Trophoblast cell (in vitro differentiated cells and primary cell): ENCODE measurements at regions not wholly inside any gene's neighbourhood (a gene's known extent, or its start where the extent isn't known, plus 50 kb on each side); places are given as distances from the start of the nearest gene placed in this dataset.
A peak's percentile ranks its signal among the peaks of the same experiment; 100 is the strongest.

Source experiments
- DNase-seq, 2 donors: peaks; one replicate each; pipeline ENCODE4 v3.0.0-alpha.2; 2016
- H2AFZ ChIP-seq: 2 replicates; pipeline ENCODE4 v1.6.1; 2013; ENCODE audit warnings: low read length, moderate library complexity, mild to moderate bottlenecking; ENCODE audit not compliant: insufficient read depth, poor library complexity
- H2AK5ac ChIP-seq: 2 replicates; pipeline ENCODE4 v1.6.1; 2013; ENCODE audit warnings: mild to moderate bottlenecking, low read length
- H2BK120ac ChIP-seq: 2 replicates; pipeline ENCODE4 v1.6.1; 2013; ENCODE audit warnings: low read length, mild to moderate bottlenecking, moderate library complexity; ENCODE audit not compliant: insufficient read depth, poor library complexity
- H2BK12ac ChIP-seq: 2 replicates; pipeline ENCODE4 v1.6.1; 2013; ENCODE audit warnings: mild to moderate bottlenecking, low read length, moderate library complexity
- H2BK5ac ChIP-seq: 2 replicates; pipeline ENCODE4 v1.6.1; 2013; ENCODE audit warnings: low read length, low read depth, moderate library complexity, mild to moderate bottlenecking; ENCODE audit not compliant: poor library complexity
- H3K14ac ChIP-seq: 2 replicates; pipeline ENCODE4 v1.6.1; 2013; ENCODE audit warnings: mild to moderate bottlenecking, low read length
- H3K18ac ChIP-seq: 2 replicates; pipeline ENCODE4 v1.6.1; 2013; ENCODE audit warnings: mild to moderate bottlenecking, low read length
- H3K23ac ChIP-seq: 2 replicates; pipeline ENCODE4 v1.6.1; 2013; ENCODE audit warnings: low read length
- H3K27ac ChIP-seq: 2 replicates; pipeline ENCODE4 v1.5.1; 2013; ENCODE audit warnings: low read depth, mild to moderate bottlenecking, inconsistent platforms, low read length, moderate library complexity
- H3K27me3 ChIP-seq: 2 replicates; pipeline ENCODE4 v1.6.1; 2013; ENCODE audit warnings: inconsistent platforms, mild to moderate bottlenecking, low read length, moderate library complexity; ENCODE audit not compliant: insufficient read depth
- H3K36me3 ChIP-seq, 2 experiments: 1 replicate in 1 of 2; 2 replicates in 1 of 2; pipeline ENCODE4 v1.6.1; 2013; ENCODE audit warnings: low read length in 2 of 2, mild to moderate bottlenecking in 2 of 2, moderate library complexity in 1 of 2; ENCODE audit not compliant: insufficient read depth in 2 of 2, control insufficient read depth in 1 of 2
- H3K4ac ChIP-seq: 2 replicates; pipeline ENCODE4 v1.6.1; 2013; ENCODE audit warnings: low read depth, mild to moderate bottlenecking, low read length, moderate library complexity
- H3K4me1 ChIP-seq, 2 experiments: 1 replicate in 1 of 2; 2 replicates in 1 of 2; pipeline ENCODE4 v1.6.1; 2013; ENCODE audit warnings: low read length in 2 of 2, mild to moderate bottlenecking in 2 of 2, moderate library complexity in 1 of 2; ENCODE audit not compliant: insufficient read depth in 2 of 2, control insufficient read depth in 1 of 2
- H3K4me2 ChIP-seq: 2 replicates; pipeline ENCODE4 v1.6.1; 2013; ENCODE audit warnings: inconsistent platforms, mild to moderate bottlenecking, low read length, moderate library complexity
- H3K4me3 ChIP-seq: 2 replicates; pipeline ENCODE4 v1.5.1; 2013; ENCODE audit warnings: mild to moderate bottlenecking, low read depth, low read length, inconsistent platforms
- H3K79me1 ChIP-seq: one replicate; pipeline ENCODE4 v1.6.1; 2013; ENCODE audit warnings: low read length
- H3K79me2 ChIP-seq: 2 replicates; pipeline ENCODE4 v1.6.1; 2013; ENCODE audit warnings: low read length, mild to moderate bottlenecking; ENCODE audit not compliant: control insufficient read depth, insufficient read depth, poor library complexity
- H3K9ac ChIP-seq: 2 replicates; pipeline ENCODE4 v1.6.1; 2013; ENCODE audit warnings: mild to moderate bottlenecking, low read length
- H3K9me3 ChIP-seq: 2 replicates; pipeline ENCODE4 v1.6.1; 2013; ENCODE audit warnings: low read depth, mild to moderate bottlenecking, control low read depth, inconsistent platforms, low read length; ENCODE audit not compliant: insufficient read depth
- H4K12ac ChIP-seq: 2 replicates; pipeline ENCODE4 v1.6.1; 2013; ENCODE audit warnings: low read depth, mild to moderate bottlenecking, low read length, moderate library complexity
- H4K8ac ChIP-seq: 2 replicates; pipeline ENCODE4 v1.6.1; 2013; ENCODE audit warnings: low read depth, mild to moderate bottlenecking, low read length, moderate library complexity
- H4K91ac ChIP-seq: one replicate; pipeline ENCODE4 v1.6.1; 2013; ENCODE audit warnings: low read depth, mild to moderate bottlenecking, low read length, moderate library complexity
- WGBS: extraction: QIAGEN DNeasy Blood & Tissue Kit; methylation state at CpG from one replicate; pipeline ENCODE4 v1.1.7; 2013; ENCODE audit warnings: missing lambda C conversion rate; ENCODE audit not compliant: insufficient read length, insufficient coverage; ENCODE audit errors: extremely low coverage; 5-methylcytosine and 5-hydroxymethylcytosine counted together

DNA sequence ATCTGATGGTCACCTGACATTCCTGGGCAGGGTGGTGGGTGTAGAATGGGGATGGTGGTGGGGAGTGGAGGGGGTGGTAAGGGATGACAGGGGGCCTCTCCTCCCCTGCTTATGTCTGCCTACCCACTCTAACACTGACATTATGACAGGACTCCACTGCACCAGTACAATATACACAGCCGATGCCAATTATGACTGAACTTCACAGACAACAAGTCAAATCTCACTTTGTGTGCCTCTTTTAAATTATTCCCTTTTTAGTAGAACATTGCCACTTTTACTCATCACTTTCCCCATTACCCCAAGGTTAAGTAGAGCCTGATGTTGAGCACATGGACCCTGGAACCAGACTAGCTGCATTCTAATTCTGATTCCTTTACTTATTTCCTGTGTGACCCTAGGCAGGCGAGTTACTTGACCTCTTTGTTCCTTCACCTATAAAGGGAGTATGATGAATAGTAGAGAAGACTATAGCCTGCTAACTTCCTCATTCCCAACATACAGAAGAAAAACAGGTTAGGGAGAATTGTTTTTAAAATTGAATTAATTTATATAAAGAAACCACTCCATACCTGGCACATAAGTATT is 464.7 kb downstream of the DMRT2 start:
- Histone ChIP-seq H3K9me3 (no peaks in the 10 kb centered on the region), H2BK120ac (no peak overlapping the region), H3K27me3 (no peaks in the 10 kb centered on the region), H3K4me2 (no peak overlapping the region), H3K79me2 (no peaks in the 10 kb centered on the region), H3K4me1 (peaks cover 0 to 2% of the 10 kb centered on the region in 2 experiments), H3K4me3 (no peak overlapping the region), H4K12ac (no peak overlapping the region), H2AFZ (no peak overlapping the region), H3K14ac (no peak overlapping the region), H3K9ac (no peak overlapping the region), H3K36me3 (no peaks in the 10 kb centered on the region), H2AK5ac (no peak overlapping the region), H3K18ac (no peak overlapping the region), H3K27ac (no peak overlapping the region), H3K79me1 (no peaks in the 10 kb centered on the region), H2BK12ac (no peak overlapping the region), H4K8ac (no peak overlapping the region), H3K23ac (no peak overlapping the region), H4K91ac (no peak overlapping the region), H3K4ac (no peak overlapping the region), H2BK5ac (no peak overlapping the region)
- DNase-seq = no peak
- no CpG with 5 or more reads among the region's 2 CpGs for WGBS

DNA sequence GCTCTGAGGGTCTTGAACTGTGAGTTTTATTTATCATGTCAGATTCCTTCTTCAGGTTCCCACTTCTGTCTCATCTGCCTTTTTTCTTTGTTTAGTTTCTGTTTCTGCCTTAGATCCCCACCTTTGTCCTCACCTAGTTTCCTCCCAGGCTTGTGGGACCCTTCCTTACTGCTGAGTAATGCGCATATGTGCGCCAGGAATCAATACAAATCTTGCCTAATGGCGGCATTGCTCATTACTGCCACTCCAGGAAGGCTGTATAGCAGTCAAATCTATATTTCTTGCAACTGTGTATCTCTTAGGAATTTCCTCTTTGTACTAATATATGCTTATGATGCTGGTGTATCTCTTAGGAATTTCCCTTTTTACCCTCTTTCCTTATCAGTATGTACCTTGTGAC is 465.4 kb downstream of the DMRT2 start:
- Histone ChIP-seq H3K27ac (no peak overlapping the region), H3K9ac (no peak overlapping the region), H2BK120ac (no peak overlapping the region), H2BK12ac (no peak overlapping the region), H4K12ac (no peak overlapping the region), H3K23ac (peak overlapping the region; percentile 88), H3K79me2 (no peaks in the 10 kb centered on the region), H3K4ac (no peak overlapping the region), H3K18ac (no peak overlapping the region), H3K36me3 (no peaks in the 10 kb centered on the region), H3K4me1 (peaks cover 0 to 2% of the 10 kb centered on the region in 2 experiments), H3K4me3 (no peak overlapping the region), H3K14ac (no peak overlapping the region), H3K9me3 (no peaks in the 10 kb centered on the region), H2BK5ac (no peak overlapping the region), H2AFZ (no peak overlapping the region), H2AK5ac (no peak overlapping the region), H4K8ac (no peak overlapping the region), H3K27me3 (no peaks in the 10 kb centered on the region), H4K91ac (no peak overlapping the region), H3K79me1 (no peaks in the 10 kb centered on the region), H3K4me2 (no peak overlapping the region)
- DNase-seq = peak in 1 of 2 donors; percentile 27
- WGBS = no CpG with 5 or more reads among the region's 3 CpGs

DNA sequence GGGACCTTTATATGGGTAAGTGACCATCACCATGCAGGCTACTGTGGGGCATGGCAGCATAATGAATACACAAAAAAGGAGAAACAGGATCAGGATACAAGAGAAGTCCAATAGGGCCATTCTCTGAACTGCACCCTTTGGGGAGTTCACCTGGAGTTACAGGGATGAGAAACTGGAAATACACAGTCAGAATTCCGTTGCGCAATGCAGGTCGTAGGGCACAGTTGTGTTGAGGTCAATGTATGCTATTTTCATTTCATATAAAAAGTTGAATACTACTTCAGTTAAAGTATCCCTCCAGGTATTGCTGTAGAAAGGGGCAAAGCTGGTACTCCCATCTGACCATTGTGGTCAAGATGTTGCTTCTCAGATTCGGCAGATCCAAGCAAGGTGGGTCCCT is 471.4 kb downstream of the DMRT2 start:
- Histone ChIP-seq H3K4me2 (no peak overlapping the region), H3K36me3 (no peaks in the 10 kb centered on the region), H3K79me2 (no peaks in the 10 kb centered on the region), H2AK5ac (no peak overlapping the region), H2AFZ (no peak overlapping the region), H3K18ac (no peak overlapping the region), H3K27me3 (no peaks in the 10 kb centered on the region), H4K12ac (no peak overlapping the region), H4K8ac (no peak overlapping the region), H3K27ac (no peak overlapping the region), H3K23ac (no peak overlapping the region), H3K4me3 (no peak overlapping the region), H2BK12ac (no peak overlapping the region), H4K91ac (no peak overlapping the region), H3K4me1 (no peaks in the 10 kb centered on the region), H2BK120ac (no peak overlapping the region), H3K4ac (no peak overlapping the region), H2BK5ac (no peak overlapping the region), H3K79me1 (no peaks in the 10 kb centered on the region), H3K9me3 (no peaks in the 10 kb centered on the region), H3K14ac (no peak overlapping the region), H3K9ac (no peak overlapping the region)
- WGBS = no CpG with 5 or more reads among the region's 4 CpGs
- no peak for DNase-seq

DNA sequence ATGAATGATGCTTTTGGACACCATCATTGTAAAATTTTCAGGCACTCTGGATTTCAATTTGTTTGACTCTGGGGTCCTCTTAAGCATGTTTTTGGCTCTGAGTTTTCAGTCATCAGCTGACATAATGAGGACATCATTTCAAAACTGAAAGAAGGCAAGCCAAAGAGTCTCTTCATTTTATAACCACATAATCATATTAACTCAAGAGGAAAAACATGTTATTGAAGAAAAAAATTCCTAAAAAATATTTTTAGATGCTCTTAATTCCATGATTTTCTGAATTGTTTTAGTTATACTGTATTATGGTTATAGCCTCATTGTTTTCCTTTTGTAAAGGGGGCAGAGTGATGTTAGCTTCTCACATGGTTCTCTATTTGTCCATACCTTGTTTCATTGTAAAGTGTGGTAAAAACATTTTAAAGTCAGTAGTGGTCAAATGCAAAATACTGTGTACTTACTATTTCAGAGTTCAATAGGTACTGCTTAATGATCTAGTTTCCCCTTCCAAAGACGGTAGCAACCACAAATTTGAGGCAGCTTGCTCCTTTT is 472.1 kb downstream of the DMRT2 start:
- H3K18ac ChIP-seq = no peak overlapping the region
- no peaks in the 10 kb centered on the region for H3K36me3 ChIP-seq
- no peaks in the 10 kb centered on the region for H3K4me1 ChIP-seq
- no peak overlapping the region for H3K27ac ChIP-seq
- H2BK12ac ChIP-seq = no peak overlapping the region
- no peak overlapping the region for H2BK5ac ChIP-seq
- H3K27me3 ChIP-seq = no peaks in the 10 kb centered on the region
- H4K91ac ChIP-seq = no peak overlapping the region
- no peak overlapping the region for H3K4me2 ChIP-seq
- no peak overlapping the region for H2AK5ac ChIP-seq
- no peak overlapping the region for H4K8ac ChIP-seq
- no peak overlapping the region for H3K14ac ChIP-seq
- no peak overlapping the region for H3K23ac ChIP-seq
- no peak for DNase-seq
- no peak overlapping the region for H4K12ac ChIP-seq
- H3K4me3 ChIP-seq = no peak overlapping the region
- H3K9me3 ChIP-seq = no peaks in the 10 kb centered on the region
- no CpG with 5 or more reads among the region's 1 CpG for WGBS
- H3K9ac ChIP-seq = no peak overlapping the region
- no peaks in the 10 kb centered on the region for H3K79me1 ChIP-seq
- H2BK120ac ChIP-seq = no peak overlapping the region
- H2AFZ ChIP-seq = no peak overlapping the region
- H3K79me2 ChIP-seq = no peaks in the 10 kb centered on the region
- no peak overlapping the region for H3K4ac ChIP-seq
